ENCODE measurements at regions not wholly inside any gene's neighbourhood (a gene's known extent, or its start where the extent isn't known, plus 50 kb on each side); places are given as distances from the start of the nearest gene placed in this dataset.

- Histone ChIP-seq H3K27me3 (no peaks in the 10 kb centered on the region), H3K36me3 (no peaks in the 10 kb centered on the region), H3K9me3 (no peaks in the 10 kb centered on the region), H3K4me1 (no peaks in the 10 kb centered on the region), H3K4me3 (ENCODE audit: low read depth, low read length) (no peak overlapping the region)
- TF ChIP-seq, protein P1, sequence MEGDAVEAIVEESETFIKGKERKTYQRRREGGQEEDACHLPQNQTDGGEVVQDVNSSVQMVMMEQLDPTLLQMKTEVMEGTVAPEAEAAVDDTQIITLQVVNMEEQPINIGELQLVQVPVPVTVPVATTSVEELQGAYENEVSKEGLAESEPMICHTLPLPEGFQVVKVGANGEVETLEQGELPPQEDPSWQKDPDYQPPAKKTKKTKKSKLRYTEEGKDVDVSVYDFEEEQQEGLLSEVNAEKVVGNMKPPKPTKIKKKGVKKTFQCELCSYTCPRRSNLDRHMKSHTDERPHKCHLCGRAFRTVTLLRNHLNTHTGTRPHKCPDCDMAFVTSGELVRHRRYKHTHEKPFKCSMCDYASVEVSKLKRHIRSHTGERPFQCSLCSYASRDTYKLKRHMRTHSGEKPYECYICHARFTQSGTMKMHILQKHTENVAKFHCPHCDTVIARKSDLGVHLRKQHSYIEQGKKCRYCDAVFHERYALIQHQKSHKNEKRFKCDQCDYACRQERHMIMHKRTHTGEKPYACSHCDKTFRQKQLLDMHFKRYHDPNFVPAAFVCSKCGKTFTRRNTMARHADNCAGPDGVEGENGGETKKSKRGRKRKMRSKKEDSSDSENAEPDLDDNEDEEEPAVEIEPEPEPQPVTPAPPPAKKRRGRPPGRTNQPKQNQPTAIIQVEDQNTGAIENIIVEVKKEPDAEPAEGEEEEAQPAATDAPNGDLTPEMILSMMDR (IDR thresholded peaks at IDR 0.05; ENCODE audit: low read depth, low read length) = no peak
- DNase-seq = no peak
Observed at GRCh38 chrX:131735127-131735526, 191.3 kb downstream of the OR13H1 start.

GRCh38 chrX:131739823-131740222, 195.9 kb downstream of the OR13H1 start:
- no peaks in the 10 kb centered on the region; the same call in none of the 2 replicates for H3K36me3 ChIP-seq
- no peak overlapping the region for H3K4me3 ChIP-seq (ENCODE audit: low read depth, low read length)
- no peaks in the 10 kb centered on the region for H3K4me1 ChIP-seq
- TF ChIP-seq, protein P1 (IDR thresholded peaks at IDR 0.05; ENCODE audit: low read depth, low read length) = no peak
- no peaks in the 10 kb centered on the region for H3K27me3 ChIP-seq
- no peaks in the 10 kb centered on the region for H3K9me3 ChIP-seq
- DNase-seq = no peak

DNA sequence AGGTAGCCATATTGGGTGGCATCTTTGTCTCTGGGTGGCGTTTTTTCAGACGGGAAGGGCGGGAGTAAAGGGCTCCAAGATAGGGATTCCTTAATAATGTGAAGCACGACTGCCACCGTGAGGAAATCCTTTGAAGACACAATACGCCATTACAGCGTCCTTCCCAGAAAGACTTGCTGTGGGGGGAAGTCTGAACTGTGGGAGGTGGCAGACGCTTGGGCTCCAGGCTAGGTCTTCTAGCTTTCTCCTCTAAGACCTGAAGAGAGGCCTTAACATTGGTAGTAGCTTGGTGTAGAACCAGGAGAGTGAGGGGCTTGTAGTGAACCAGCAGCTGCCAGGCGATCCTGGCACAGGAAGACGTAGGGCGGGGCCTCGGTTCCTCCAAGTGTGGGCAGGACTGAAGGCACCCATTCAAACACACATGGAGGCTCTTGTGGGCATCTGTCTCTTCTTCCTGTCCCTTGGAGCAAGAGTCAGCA, 197.3 kb downstream of the OR13H1 start:
- TF ChIP-seq, protein P1 (IDR thresholded peaks at IDR 0.05; ENCODE audit: low read depth, low read length) = no peak
- no peak overlapping the region for H3K4me3 ChIP-seq (ENCODE audit: low read depth, low read length)
- H3K9me3 ChIP-seq = no peaks in the 10 kb centered on the region
- no peak for DNase-seq
- H3K27me3 ChIP-seq = no peaks in the 10 kb centered on the region
- H3K4me1 ChIP-seq = peaks cover 3% of the 10 kb centered on the region
- H3K36me3 ChIP-seq = peaks cover 3% of the 10 kb centered on the region

- Histone ChIP-seq H3K9me3 (no peaks in the 10 kb centered on the region), H3K27me3 (no peaks in the 10 kb centered on the region), H3K36me3 (peaks cover 5% of the 10 kb centered on the region), H3K4me1 (peaks cover 5% of the 10 kb centered on the region), H3K4me3 (ENCODE audit: low read depth, low read length) (no peak overlapping the region)
- TF ChIP-seq, protein P1 (IDR thresholded peaks at IDR 0.05; ENCODE audit: low read depth, low read length) = no peak
- no peak for DNase-seq
Observed at GRCh38 chrX:131745942-131746489, 202.1 kb downstream of the OR13H1 start.

- no peaks in the 10 kb centered on the region for H3K9me3 ChIP-seq
- TF ChIP-seq, protein P1 (IDR thresholded peaks at IDR 0.05; ENCODE audit: low read depth, low read length) = peak; percentile 51
- no peaks in the 10 kb centered on the region for H3K27me3 ChIP-seq
- peak; percentile 77 for DNase-seq
- no peak overlapping the region for H3K4me3 ChIP-seq (ENCODE audit: low read depth, low read length)
- peaks cover 5% of the 10 kb centered on the region for H3K36me3 ChIP-seq
- H3K4me1 ChIP-seq = peaks cover 5% of the 10 kb centered on the region
Observed at GRCh38 chrX:131746491-131746968, 202.7 kb downstream of the OR13H1 start.

DNA sequence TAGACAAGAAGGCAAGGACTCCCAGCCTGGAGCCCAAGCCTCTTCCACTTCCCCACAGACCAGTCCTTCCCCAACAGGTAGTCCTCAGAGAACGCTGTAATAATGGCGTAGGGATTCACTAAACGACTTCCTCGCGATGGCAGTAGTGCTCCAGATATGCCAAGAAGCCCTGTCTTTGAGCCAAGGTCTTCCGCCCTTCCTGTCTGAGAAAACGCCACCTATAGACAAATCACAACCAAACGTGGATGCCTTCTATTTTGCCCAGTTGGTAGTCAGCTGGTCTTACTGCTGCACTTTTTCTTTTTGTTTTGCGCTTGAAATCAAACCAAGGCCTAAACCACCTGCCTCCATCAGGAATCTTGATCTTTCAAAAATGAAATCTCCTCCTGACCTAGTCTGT, 203.3 kb downstream of the OR13H1 start:
- no peak for DNase-seq
- no peaks in the 10 kb centered on the region for H3K27me3 ChIP-seq
- no peak overlapping the region for H3K4me3 ChIP-seq (ENCODE audit: low read depth, low read length)
- peaks cover 5% of the 10 kb centered on the region for H3K36me3 ChIP-seq
- no peaks in the 10 kb centered on the region for H3K9me3 ChIP-seq
- TF ChIP-seq, protein P1 (IDR thresholded peaks at IDR 0.05; ENCODE audit: low read depth, low read length) = no peak
- peaks cover 5% of the 10 kb centered on the region for H3K4me1 ChIP-seq
